M059J (cell line): ENCODE measurements at regions not wholly inside any gene's neighbourhood (a gene's known extent, or its start where the extent isn't known, plus 50 kb on each side); places are given as distances from the start of the nearest gene placed in this dataset.

Experiments
- DNase-seq: peaks from one replicate; pipeline ENCODE4 v3.0.0-alpha.2; 2012; ENCODE audit warnings: low read depth

DNA sequence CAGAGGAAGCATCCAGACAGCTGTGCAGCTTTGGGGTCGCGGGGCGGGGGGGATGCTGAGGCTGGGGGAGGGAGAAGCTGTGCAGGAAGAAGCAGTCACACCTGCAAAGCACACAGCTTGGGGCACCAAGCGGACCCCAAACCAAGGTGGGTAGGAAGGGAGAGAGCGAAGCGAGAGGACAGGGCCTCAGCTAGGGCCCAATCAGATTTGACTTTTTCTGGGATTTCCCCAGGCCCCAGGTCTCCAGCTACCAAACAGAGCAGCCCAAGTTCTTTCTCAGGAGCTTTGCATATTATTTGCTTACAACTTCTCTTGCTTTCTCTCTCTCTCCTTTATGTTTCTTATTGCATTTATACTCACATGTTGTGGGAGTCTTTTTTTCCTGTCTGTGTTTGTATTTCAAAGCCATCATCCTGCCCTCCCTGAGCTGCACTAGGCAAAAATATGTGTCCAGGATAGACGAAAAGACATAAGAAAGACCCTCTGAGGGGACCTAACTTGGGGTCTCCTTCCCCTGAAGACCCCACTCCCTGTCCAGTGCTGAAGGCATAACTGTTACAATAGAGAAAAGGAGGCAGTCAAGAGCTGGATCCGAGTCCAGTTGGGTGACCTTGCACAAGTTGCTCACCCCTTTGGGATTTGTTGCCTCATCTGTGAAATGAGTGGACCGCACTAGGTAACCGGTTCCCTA lies 50.6 kb upstream of the SMNDC1 start:
- DNase-seq = no peak

DNA sequence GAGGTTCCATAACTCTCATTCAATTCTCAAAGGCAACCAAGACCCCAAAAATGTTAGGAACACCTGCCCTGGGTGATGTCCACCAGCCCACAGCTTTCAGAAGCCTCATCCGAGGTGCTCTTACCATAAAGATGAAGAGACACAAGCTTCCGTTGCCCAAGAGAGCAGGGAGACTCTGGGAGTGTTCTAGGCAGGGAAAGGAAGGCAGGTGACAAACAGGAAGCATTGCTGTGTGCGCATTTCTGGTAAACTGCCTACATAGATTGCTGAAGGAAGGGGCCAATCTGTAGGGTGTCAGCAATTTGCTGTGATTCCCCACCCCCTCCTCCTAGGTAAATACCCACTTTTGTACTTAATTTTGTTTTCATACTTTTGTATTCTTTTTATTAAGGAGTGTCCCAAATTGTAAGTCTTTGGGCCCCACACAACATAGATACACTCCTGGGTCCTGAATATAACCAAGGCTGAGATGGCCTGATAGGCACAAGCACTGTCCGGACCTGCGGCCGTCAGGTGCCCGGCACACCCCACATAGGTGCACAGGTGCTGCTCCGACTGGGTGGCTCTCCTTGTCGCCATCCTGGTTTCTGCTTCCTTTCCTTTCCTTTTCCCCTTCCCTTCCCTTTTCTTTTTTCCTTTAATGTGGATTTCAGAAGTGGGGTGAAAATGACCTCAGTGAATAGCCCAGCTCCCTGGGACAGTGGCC lies 51.4 kb upstream of the SMNDC1 start:
- no peak for DNase-seq

DNA sequence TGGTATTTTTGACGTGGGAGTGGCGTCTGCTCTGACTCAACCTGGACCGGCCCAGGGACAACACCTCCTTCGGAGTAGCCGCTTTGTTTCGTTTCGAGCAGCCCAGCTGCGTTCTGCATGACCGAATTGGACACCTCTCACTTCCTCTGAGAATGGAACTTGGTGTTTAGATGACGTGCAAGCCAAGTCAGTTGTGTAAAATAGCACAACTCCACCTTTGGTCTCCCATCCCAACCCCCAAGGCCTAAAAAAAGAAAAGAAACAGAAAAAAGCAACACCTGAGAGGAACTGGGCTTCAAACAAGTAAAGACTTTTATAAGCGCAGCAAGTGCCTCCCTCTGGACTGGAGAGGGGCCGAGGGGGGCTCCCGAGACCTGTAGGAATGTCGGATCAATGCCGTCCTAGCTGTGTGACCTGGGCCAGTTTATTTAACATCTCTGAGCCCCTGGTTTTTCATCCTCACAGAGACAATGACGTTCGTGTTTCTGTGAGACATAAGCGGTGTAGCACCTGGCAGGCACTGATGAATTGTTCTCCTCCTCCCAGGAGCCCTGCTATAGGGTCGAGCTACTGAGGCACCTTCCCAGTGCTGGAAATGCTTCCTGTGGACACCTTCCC lies 52.0 kb upstream of the SMNDC1 start:
- DNase-seq = peak; percentile 81

DNA sequence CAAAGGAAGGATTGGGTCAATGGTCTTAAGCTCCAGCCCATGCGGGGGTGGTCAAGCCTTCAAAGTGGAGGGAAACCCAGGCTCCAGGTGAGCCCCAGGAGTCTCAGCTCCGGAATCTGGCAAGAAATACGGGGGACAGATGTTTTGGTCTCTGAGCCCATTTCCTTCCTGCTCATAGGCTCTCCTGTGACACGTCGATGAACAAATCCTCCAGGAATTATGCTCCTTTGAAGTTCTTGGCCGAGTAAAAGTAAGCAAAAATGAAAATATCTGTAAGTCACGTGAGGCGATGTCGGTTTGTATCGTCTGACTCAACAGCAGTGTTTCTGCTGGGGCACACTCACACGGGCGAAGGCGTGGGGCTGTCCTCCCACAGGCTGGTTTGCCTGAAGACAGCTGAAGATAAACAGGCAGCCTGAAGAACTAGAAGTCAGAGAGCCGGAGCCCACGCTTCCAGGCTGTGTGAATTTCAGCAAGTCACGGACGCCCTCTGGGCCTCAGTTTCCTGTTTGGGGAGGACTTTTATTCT lies 52.6 kb upstream of the SMNDC1 start:
- DNase-seq = peak; percentile 89

DNA sequence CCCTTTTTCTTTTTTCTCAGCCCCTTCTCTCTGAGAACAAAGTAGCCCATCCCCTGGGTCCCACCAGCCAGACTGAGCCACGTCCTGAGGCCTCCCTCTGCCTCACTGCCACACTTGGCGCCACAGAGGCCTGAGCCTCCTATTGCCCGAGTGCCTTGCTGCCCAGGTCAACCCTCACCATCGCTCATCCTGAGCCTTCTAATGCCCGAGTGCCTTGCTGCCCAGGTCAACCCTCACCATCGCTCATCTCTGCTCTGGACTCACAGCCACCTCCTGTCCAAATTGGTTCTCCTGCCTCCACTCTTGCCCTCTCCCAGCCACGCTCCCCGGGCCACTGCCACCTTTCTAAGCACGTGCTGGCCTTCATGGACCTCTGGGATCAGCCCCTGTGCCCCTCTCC lies 53.2 kb upstream of the SMNDC1 start:
- DNase-seq = no peak

DNA sequence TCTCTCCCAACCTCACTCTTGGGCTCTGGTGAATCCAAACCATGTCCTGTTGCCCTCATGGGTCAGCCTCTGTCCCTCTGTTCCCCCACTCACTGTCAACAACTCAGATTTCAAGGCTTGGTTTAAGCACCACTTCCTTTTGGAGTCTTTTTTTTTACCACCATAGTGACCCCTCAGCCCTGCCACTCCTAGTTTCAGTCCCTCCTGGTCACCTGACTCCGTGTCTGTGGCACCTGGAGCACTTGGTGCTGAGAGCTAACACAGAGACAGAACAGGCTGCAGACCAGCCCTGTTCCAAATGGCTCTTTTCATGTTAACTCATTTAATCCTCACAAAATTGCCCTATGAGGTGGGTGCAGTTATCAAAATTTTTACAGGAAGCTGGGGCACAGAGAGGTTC lies 53.6 kb upstream of the SMNDC1 start:
- DNase-seq = no peak

DNA sequence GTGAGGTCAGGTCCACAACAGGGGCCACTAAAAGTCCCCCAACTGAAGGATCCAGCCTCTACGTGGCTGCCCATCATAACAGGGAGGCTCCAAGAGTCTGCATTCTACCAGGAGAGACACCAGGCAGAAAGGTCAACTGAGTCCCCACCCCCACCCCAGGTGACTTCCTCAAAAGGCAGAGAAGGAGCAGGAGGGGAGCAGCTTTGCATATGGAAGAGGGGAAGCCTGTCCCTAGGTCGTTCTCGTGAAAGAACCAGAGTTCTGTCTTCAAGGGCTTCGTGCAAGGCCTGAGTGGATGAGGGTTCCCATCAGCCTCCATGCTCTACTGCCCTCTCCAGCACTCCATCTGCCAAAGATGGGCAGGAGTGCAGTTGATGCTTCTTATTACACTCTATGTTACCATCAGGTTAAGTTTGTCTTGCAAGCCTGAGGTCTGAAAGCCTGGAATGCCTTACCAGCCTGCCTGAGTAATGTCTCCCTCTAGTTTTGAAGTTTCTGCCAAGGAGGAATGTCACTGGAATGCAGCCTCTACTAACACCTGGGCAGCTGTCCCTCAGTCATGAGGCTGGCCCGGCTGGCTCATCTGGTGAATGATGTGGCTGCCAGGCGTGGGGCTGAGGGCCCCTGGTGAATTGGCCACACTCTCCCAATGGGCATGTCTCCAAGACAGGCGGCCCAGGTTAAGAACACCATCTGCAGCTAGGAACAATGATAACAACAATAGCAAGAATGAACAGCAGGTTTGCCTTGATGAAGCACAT lies 54.3 kb upstream of the SMNDC1 start:
- DNase-seq = peak; percentile 74

DNA sequence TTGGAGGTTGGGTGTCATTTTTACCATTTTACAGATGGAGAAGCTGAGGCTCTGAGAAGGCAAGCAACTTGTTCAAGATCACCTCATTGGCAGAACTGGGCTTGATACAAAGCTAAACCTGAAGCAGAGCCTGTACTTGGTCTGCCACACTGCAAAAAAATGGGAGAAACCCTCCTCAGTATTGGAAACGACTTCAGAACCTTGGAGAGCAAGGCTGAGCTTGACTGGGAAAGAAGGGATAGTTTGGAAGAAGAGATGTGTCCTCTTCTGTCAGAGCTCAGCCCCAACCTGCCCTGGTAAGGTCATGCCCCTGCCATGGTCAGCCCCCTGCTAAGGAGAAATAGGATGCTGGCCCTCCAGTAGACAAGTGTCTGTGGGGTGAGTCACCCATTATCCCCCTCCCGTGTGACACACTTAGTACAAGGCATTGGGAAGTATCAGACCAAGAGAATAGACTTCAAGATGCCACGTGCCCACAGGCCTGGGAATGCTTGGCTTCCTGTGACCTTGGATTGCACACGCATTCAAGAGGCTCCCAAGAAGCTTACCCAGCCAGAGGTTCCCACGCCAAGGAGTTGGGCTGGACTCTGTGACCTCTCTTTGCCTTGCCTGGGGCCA lies 56.2 kb upstream of the SMNDC1 start:
- DNase-seq = peak; percentile 71

DNA sequence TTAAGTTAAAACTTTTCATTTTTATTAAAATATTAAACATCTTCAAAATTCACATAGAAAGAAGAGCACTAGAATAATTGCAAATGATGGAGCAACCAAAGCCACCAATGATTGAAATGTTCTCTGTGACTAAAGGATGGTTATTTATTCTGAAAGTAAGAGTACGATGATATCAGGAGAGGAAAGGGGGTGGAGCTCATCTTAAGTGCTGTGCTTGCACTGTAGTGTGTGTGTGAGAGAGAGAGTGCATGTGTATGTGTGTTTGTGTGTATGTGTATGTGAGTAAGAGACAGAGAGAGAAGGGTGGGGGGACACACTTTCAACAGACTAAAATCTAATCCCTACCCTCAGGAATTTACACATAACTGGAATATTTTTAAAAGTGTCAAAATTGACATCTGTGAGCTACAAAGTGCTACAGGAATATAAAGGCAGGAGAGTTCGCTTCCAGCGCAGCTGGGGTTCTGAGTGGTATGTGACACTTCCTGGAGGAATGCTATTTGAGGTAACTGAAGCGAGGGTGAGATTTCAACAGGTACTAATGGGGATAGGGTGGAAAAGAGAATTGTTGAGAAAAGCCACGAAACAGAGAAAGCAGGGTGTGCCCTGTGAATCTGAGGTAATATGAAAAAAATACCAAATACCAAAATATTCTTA lies 57.2 kb upstream of the SMNDC1 start:
- DNase-seq = no peak

DNA sequence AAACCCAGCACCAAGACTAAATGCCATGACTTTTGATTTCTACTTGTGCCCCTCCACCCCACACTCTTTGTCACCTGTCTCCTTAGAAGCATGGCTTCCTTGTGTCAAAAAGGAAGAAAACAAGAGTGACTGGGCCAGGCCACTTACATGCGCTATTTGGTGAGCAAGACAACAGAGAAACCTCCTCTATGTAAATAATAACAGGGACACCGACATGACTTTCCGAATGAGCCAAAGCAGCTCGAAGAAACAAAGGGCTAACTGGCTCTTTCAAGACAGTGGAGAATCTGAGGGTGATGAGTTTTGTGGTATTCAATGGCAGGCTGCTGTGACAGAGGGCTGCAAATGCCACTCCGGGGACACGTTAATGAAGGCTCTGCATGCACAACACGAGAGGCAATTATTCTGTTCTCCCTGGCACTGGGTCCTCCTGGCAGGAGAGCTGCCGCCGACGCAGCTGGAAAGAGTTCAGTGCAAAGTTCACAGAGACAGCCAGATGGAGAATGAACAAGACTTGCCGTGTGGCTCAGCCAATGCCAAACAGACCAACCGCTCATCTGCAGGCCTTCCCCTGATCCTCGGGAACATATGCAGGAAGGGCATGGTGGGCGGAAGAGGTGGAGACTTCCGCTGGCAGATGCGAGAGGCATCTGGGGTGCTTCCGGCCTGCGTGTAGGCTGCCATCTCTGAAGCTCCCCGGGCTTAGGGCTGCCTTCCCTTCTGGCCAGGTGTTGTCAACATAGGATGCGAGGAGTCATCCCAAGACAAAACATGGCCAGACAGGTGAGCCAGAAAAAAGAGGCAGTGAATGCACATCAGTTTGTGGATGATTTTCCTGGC lies 59.1 kb upstream of the SMNDC1 start:
- no peak for DNase-seq

DNA sequence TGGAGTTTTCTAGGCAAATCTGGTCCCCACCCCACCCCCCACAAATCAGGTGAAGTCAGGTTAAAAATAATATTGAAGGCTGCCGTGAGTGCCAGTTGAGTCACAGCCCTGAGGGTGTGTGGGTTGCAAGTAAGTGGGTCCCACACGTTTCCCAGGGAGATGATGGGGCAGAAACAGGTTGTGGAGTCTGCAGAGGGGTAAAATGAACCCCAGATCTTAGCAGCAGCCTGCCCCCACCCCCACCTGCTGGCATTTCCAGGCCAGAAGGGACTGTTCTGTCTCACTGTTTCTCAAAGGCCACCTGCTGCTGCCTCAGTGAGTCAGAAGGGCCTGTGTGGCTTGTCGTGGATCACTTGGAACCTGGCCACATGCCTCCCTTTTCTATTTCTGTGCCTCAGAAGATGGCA lies 59.8 kb upstream of the SMNDC1 start:
- DNase-seq = peak; percentile 68

DNA sequence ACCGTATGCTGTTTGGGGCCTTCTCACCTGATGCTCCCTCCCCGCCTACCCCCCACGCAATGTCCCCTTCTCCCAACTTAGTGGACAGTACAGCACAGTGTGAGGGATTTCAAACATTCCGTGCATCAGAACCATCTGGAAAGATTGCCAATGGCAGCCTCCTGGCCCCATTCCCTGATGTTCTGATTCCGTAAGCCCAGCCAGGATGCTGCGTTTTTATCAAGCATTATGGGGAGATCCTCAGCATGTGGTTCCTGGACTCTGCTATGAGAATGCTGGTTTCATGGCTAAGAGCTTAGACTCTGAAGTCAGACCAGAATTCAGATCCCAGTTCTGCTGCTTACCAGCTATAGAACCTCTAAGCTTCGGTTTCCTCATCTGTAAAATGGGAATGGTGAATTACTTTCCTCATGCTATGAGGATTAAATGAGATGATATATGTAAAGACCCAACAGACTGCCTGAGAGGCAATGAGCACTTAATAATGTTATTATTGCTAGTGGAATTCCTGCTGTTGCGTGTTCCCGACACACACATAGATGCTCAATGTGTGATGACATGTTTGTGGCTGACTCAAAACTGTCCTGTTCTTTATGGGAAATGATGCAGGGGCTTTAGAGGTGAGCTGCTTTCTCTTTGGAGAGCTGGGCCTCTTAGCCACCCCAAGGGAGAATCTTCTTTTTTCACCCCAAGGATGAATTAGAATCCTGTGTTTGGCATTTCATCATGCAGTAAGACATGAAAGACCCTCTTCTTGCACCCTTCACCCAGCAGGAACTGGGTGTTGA lies 60.8 kb upstream of the SMNDC1 start:
- no peak for DNase-seq

DNA sequence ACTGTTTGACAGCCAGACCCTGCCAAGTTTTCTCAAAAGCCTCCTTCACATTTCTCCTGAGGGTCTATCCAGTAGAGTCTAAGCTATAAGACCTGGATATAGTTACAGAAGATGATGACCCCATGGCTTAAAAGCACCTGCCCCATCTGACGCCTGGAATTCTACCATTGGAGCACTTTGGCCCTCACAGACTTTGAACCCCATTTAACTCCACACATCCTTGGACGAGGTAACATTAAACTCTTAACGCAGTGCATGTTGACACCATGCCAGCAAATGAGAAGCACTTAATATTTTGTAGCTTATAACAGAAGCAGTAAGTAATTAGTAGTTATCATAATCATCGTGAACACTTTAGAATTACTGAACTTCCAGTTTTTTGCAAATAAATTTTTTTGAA lies 61.9 kb upstream of the SMNDC1 start:
- DNase-seq = no peak

DNA sequence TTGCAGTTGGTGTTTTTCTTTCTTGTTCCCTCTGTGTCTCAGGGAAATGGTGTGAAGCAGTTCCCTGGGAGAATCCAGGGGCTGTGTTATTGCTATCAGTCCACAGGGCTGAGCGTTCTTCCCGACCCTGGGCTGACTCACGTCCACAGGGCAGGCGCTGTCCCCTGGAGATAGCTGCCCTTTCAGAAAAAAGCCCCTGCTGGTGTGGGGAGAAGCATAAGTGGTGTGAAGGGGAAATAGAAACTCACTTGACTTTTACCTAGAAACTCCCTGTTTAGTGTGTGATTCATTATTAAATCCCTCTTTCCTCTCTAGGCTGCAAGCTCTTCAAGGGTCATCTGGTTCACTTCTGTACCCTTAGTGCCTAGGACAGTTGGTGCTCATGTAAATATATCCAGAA lies 63.3 kb upstream of the SMNDC1 start:
- DNase-seq = peak; percentile 49

DNA sequence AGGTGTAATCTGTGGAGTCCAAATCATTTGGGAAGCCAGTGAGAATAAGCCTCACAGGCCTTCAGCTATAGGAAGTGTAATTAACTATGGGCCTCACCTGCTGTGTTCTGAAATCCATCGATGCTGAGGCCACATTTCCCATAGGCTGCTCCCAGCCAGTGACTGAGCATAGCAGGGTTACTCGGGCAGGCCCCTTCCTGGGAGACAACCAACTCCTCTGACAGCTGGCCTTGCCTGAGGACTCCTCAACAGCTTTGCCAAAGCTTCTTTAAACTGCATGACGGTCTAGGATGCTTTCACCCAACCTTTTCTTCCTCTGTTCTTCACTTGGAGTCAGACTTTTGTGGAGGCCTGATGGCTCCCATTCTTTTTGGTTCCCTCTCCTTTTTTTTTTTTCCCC lies 63.8 kb upstream of the SMNDC1 start:
- DNase-seq = no peak

DNA sequence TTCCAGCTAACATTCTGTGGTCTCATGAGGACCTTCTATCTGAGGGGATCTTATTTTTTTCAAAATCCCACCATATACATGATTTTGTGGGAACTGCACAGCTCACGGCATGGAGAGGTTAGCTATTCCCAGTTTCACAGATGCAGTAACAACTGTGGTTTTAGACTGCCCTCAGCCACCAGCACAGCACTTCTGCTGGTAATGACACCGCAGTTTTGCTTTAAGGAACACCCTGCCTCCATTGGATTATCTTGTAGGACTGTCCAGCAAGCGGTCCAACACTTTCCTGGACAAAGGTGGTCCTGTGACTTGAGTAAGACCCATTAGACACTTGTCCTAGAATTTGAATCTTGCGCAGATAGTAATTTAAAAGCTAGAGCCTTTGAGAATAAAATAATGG lies 65.3 kb upstream of the SMNDC1 start:
- no peak for DNase-seq

DNA sequence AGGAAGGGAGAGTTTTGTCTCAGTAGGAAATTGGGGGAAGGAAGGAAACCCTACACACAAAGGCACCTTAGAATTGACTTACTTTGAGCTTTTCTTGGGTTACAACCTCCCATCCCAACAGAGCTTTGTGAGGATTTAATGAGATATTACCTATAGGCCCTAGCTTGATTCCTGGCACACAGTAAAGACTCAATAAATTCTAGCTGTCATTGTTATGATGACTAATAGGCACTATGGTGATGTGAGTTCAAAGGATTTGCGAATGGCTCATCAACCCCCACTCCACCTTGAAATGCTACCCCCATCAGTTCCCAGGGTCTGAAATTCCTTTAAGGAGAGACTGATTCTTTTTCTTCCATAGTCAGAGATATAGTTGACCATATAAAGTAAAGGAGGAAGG lies 67.9 kb upstream of the SMNDC1 start:
- peak; percentile 75 for DNase-seq

DNA sequence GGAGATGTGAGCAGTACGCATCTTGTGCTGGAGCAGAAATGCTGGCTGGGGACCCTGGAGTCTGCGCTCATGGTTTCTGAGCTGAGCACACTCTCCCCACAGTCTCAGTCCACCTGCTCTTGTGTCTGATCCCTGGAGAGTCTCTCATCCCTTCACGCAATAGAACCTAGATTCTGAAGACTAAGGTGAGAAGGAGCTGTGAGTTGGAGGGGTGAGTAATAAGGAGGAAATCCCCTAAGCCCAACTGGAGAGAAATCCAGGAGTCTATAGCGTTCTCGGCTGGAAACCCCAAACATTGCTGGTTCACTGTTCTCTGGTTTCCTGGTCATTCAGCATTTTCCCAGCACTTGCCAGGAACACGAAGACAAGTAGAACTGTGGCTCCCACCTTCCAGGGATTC lies 68.3 kb upstream of the SMNDC1 start:
- peak; percentile 57 for DNase-seq

DNA sequence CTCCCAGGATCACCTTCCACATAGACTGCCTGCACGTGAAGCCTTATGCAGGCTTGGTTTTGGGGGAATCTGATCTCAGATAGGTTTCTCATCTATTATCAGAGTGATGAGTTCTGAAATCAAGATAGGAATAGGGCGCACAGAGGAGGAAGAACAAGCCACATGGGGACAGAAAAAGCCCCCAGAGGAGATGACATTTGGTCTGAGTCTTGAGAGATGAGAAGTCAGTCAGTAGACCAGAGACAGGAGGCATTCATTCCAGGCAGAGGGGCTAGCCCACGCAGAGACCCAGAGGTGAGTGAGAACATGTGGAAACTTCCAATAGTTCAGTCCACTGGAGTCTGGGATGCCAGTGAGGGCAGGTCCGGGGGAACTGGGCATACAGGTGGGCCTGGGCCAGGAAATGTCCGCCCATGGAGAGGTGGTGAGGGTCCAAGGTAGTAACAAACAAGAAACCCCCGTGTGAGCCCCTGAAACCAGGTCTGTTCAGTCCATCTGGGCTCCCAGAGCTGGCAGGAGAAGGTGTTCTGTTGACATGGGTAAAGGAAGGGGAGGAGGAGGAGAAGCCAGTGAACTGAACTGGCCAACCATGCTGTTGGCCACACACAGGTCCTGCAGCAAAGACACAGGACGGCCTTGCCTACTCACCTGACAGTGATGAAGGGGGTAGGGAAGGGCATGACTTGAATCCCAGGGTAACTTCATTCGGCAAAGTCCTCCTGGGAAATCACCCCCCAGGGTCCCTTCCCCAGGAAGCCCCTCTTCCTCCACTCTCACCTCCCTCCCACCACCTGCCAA lies 69.3 kb upstream of the SMNDC1 start:
- DNase-seq = no peak
